ENCODE measurements at regions not wholly inside any gene's neighbourhood (a gene's known extent, or its start where the extent isn't known, plus 50 kb on each side); places are given as distances from the start of the nearest gene placed in this dataset.

DNA sequence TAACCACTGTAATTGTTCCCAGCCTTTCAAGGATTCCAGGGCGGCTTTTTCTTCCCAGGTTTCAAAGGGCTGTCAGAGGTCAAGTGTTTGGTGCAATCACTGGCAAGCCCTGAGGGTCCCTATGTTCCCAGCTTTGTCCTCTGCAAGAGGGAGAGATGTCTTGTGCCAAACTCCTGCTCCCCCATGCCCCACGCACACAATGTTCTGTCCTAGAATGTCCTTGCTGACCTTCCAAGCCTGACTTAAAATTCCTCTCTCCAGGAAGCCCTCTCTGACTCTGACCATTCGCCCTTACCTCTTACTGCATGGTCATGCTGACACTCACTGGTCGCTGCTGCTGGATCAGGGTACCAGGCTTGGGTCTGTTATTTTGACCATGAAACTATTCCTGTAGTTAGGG, 152.5 kb upstream of the KCND3 start:
- TF ChIP-seq POLR2AphosphoS5 (IDR thresholded peaks at IDR 0.05; ENCODE audit: low read depth, low read length) (no peak), POLR2A (IDR thresholded peaks at IDR 0.05; ENCODE audit: low read depth, low read length) (no peak), SPI1 (IDR thresholded peaks at IDR 0.05; ENCODE audit: low read depth, low read length) (no peak), TAF1 (IDR thresholded peaks at IDR 0.05; ENCODE audit: low read depth, low read length) (no peak), POU2F2 (IDR thresholded peaks at IDR 0.05; ENCODE audit: low read depth, low read length) (no peak)
